Loucy (cell line): ENCODE measurements at regions not wholly inside any gene's neighbourhood (a gene's known extent, or its start where the extent isn't known, plus 50 kb on each side); places are given as distances from the start of the nearest gene placed in this dataset.

Experiments
- H2AFZ ChIP-seq: fragments of 200-600 bp; sonication (generic); 2 replicates; pipeline ENCODE4 v1.6.0; 2016; ENCODE audit warnings: antibody characterized with exemption, mild to moderate bottlenecking, low read length, moderate library complexity
- H3F3A ChIP-seq: fragments of 200-600 bp; 2 replicates; pipeline ENCODE4 v1.6.0; 2016; ENCODE audit warnings: antibody characterized with exemption, low read depth, mild to moderate bottlenecking
- H3K27me3 ChIP-seq: fragments of 200-600 bp; sonication (generic); 2 replicates; pipeline ENCODE4 v1.6.1; 2014; ENCODE audit warnings: low read length, mild to moderate bottlenecking; ENCODE audit not compliant: insufficient read depth, poor library complexity, severe bottlenecking
- H3K36me3 ChIP-seq: fragments of 200-600 bp; sonication (generic); 2 replicates; pipeline ENCODE4 v1.6.1; 2016; ENCODE audit warnings: low read length; ENCODE audit not compliant: insufficient read depth
- H3K4me1 ChIP-seq: fragments of 200-600 bp; sonication (generic); 2 replicates; pipeline ENCODE4 v1.5.1; 2014; ENCODE audit warnings: low read length, mild to moderate bottlenecking; ENCODE audit not compliant: insufficient read depth, poor library complexity, severe bottlenecking
- H3K4me2 ChIP-seq: fragments of 200-600 bp; sonication (generic); 2 replicates; pipeline ENCODE4 v1.6.0; 2014; ENCODE audit warnings: antibody characterized with exemption, low read length, low read depth, mild to moderate bottlenecking; ENCODE audit not compliant: poor library complexity, severe bottlenecking
- H3K4me3 ChIP-seq: fragments of 200-600 bp; sonication (generic); 2 replicates; pipeline ENCODE4 v1.5.1; 2014; ENCODE audit warnings: low read length, mild to moderate bottlenecking, mixed read lengths; ENCODE audit not compliant: poor library complexity, severe bottlenecking
- H3K79me2 ChIP-seq: fragments of 200-600 bp; sonication (generic); 2 replicates; pipeline ENCODE4 v1.6.1; 2014; ENCODE audit warnings: low read length; ENCODE audit not compliant: insufficient read depth
- H3K9ac ChIP-seq: fragments of 200-600 bp; sonication (generic); 2 replicates; pipeline ENCODE4 v1.6.0; 2014; ENCODE audit warnings: mild to moderate bottlenecking, low read depth, low read length, moderate library complexity; ENCODE audit not compliant: poor library complexity, severe bottlenecking
- H3K9me2 ChIP-seq: fragments of 200-600 bp; sonication (generic); replicated peaks from 2 replicates; pipeline ENCODE4 v1.6.1; 2016; ENCODE audit warnings: low read depth, low read length, mixed read lengths
- H3K9me3 ChIP-seq: fragments of 200-600 bp; sonication (generic); 2 replicates; pipeline ENCODE4 v1.6.1; 2014; ENCODE audit warnings: mild to moderate bottlenecking, antibody characterized with exemption, low read length, low read depth; ENCODE audit not compliant: insufficient read depth
- H4K20me1 ChIP-seq: fragments of 200-600 bp; sonication (generic); 2 replicates; pipeline ENCODE4 v1.6.0; 2014; ENCODE audit warnings: antibody characterized with exemption, low read length, mild to moderate bottlenecking; ENCODE audit not compliant: insufficient read depth, poor library complexity, severe bottlenecking
- EZH2phosphoT487 ChIP-seq: fragments of 200-600 bp; IDR thresholded peaks from 2 replicates; pipeline ENCODE4 v1.6.1; 2018; ENCODE audit warnings: antibody characterized with exemption, mild to moderate bottlenecking, moderate library complexity, borderline replicate concordance
- TF ChIP-seq, protein P1 (sequence below): fragments of 200-600 bp; sonication (generic); conservative IDR thresholded peaks from 2 replicates; pipeline ENCODE4 v1.5.1; 2014; ENCODE audit warnings: mild to moderate bottlenecking, antibody characterized with exemption, low read length

DNA sequence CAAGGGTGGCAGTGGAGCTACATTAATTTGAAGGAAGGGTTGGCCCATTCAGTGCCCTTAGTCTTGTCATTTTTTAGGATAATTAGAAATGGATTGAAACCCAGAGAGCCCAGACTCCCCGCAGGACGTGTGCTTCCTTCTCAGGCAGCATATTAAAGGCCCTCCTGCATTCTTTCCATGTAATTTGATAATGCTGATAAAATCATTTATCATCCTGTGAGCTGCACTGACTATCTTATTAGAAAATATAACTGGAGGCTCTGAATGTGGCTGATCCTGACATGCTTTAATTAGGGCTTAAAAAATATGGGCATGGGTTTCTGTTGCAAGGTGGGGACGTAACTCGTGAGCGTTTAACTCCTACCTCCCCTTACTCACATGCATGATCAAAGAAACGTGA lies 148.1 kb downstream of the ACKR3 start:
- H3K4me2 ChIP-seq: no peak overlapping the region

DNA sequence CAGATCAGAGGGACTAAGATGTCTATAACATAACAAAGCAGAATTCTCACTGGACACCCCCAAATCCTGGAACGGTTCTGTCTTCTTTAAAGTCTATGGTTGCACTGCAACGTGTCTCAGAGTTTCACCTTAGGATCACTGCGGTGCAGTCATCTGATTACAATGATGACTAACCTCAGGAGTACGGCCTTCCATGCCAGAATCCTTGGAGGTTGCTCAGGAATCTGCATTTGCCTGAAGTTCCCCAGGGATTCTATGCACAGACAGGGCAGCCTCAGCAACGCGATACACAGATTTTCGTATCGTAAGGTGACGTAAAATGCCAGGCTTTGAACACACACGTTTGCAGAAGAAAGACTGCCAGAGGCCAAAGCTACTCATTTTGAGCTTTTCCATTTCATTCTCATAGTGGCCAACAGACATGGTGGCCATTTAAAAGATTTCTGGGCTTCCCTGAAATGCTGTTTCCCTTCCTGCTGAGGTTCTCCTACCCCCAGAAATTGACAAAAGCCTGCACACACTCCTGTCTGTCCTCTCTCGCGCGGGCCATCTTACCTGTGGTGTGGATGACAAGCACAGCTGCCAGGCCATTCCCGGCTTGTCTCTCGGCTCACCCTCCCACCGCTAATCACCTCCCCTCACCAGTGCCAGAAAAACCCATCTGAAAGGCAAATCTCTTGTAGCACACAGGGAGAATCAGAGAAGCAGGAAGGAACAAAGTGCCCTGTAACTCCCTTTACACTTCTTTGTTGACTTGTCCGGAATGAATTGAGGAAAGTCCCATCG lies 148.8 kb downstream of the ACKR3 start:
- no peaks in the 10 kb centered on the region for H3K9me3 ChIP-seq
- no peaks in the 10 kb centered on the region for H3K9me2 ChIP-seq
- no peaks in the 10 kb centered on the region for H4K20me1 ChIP-seq
- no peak overlapping the region for H3K9ac ChIP-seq
- no peaks in the 10 kb centered on the region for H3K27me3 ChIP-seq
- no peak overlapping the region for H3K4me3 ChIP-seq
- no peak overlapping the region for H3K4me2 ChIP-seq
- TF ChIP-seq, protein P1, sequence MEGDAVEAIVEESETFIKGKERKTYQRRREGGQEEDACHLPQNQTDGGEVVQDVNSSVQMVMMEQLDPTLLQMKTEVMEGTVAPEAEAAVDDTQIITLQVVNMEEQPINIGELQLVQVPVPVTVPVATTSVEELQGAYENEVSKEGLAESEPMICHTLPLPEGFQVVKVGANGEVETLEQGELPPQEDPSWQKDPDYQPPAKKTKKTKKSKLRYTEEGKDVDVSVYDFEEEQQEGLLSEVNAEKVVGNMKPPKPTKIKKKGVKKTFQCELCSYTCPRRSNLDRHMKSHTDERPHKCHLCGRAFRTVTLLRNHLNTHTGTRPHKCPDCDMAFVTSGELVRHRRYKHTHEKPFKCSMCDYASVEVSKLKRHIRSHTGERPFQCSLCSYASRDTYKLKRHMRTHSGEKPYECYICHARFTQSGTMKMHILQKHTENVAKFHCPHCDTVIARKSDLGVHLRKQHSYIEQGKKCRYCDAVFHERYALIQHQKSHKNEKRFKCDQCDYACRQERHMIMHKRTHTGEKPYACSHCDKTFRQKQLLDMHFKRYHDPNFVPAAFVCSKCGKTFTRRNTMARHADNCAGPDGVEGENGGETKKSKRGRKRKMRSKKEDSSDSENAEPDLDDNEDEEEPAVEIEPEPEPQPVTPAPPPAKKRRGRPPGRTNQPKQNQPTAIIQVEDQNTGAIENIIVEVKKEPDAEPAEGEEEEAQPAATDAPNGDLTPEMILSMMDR: no peak
- no peak for TF ChIP-seq EZH2phosphoT487
- H2AFZ ChIP-seq: no peak overlapping the region
- H3K79me2 ChIP-seq: no peaks in the 10 kb centered on the region
- no peaks in the 10 kb centered on the region for H3K36me3 ChIP-seq
- no peaks in the 10 kb centered on the region for H3K4me1 ChIP-seq
- H3F3A ChIP-seq: no peaks in the 10 kb centered on the region

More for the DNA sequence above, 148.1 kb downstream of the ACKR3 start:
- Histone ChIP-seq H3K4me3 (no peak overlapping the region), H3K79me2 (no peaks in the 10 kb centered on the region), H3K9me2 (no peaks in the 10 kb centered on the region), H3K36me3 (no peaks in the 10 kb centered on the region), H3K9me3 (no peaks in the 10 kb centered on the region), H3F3A (no peaks in the 10 kb centered on the region), H3K27me3 (no peaks in the 10 kb centered on the region), H4K20me1 (no peaks in the 10 kb centered on the region), H3K4me1 (no peaks in the 10 kb centered on the region), H2AFZ (no peak overlapping the region), H3K9ac (no peak overlapping the region)
- TF ChIP-seq, protein P1: no peak
- no peak for TF ChIP-seq EZH2phosphoT487

DNA sequence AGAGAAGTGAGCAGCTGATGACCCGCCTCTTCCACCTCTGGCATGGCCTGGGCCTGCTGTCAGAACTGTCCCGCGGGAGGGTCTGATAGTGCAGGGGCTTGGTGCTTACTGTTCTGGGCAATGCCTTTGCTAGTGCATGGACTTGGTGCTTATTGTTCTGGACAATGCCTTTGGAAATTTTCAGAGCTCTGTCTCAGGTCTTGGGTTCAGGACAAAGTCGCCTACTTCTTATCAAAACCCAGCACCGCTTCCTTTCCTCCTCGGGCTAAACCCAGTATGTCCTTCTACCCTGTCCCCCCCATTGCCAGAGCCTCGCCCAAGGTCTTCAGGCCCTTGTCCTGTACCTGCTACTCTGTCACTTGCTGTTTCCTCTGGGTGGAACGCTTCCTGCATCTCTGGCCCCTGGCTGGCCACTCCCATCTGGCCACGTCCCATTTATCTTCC lies 149.6 kb downstream of the ACKR3 start:
- Histone ChIP-seq H4K20me1 (no peaks in the 10 kb centered on the region), H3K36me3 (no peaks in the 10 kb centered on the region), H3K9me3 (no peaks in the 10 kb centered on the region), H3K9ac (no peak overlapping the region), H3K4me1 (no peaks in the 10 kb centered on the region), H3K27me3 (no peaks in the 10 kb centered on the region), H2AFZ (no peak overlapping the region), H3F3A (no peaks in the 10 kb centered on the region), H3K4me3 (no peak overlapping the region), H3K4me2 (no peak overlapping the region), H3K9me2 (no peaks in the 10 kb centered on the region), H3K79me2 (no peaks in the 10 kb centered on the region)
- TF ChIP-seq, protein P1: no peak
- no peak for TF ChIP-seq EZH2phosphoT487
